Vagina (tissue), 2 donors: ENCODE measurements at regions not wholly inside any gene's neighbourhood (a gene's known extent, or its start where the extent isn't known, plus 50 kb on each side); places are given as distances from the start of the nearest gene placed in this dataset.

Experiments used
- POLR2A ChIP-seq, 2 donors: fragments of 450-650 bp; IDR thresholded peaks; one replicate each; pipeline ENCODE4 v1.6.1; 2017; ENCODE audit warnings: antibody characterized with exemption in 2 of 2, mild to moderate bottlenecking in 2 of 2, moderate library complexity in 2 of 2
- TF ChIP-seq, protein P1 (sequence below), 3 experiments: fragments of 450-650 bp in 2 of 3; fragments of 200-600 bp in 1 of 3; sonication (generic) in 1 of 3; IDR thresholded peaks; one replicate each; pipeline ENCODE4 v1.5.1; 2017 to 2019; ENCODE audit warnings: antibody characterized with exemption in 3 of 3, mild to moderate bottlenecking in 2 of 3, moderate library complexity in 2 of 3

GRCh38 chr11:90294526-90294925, 71.7 kb upstream of the CHORDC1 start:
- TF ChIP-seq, protein P1, sequence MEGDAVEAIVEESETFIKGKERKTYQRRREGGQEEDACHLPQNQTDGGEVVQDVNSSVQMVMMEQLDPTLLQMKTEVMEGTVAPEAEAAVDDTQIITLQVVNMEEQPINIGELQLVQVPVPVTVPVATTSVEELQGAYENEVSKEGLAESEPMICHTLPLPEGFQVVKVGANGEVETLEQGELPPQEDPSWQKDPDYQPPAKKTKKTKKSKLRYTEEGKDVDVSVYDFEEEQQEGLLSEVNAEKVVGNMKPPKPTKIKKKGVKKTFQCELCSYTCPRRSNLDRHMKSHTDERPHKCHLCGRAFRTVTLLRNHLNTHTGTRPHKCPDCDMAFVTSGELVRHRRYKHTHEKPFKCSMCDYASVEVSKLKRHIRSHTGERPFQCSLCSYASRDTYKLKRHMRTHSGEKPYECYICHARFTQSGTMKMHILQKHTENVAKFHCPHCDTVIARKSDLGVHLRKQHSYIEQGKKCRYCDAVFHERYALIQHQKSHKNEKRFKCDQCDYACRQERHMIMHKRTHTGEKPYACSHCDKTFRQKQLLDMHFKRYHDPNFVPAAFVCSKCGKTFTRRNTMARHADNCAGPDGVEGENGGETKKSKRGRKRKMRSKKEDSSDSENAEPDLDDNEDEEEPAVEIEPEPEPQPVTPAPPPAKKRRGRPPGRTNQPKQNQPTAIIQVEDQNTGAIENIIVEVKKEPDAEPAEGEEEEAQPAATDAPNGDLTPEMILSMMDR (IDR thresholded peaks at IDR 0.05): no peak
- no peak for TF ChIP-seq POLR2A (IDR thresholded peaks at IDR 0.05)
